Neural progenitor cell (in vitro differentiated cells): ENCODE measurements at regions not wholly inside any gene's neighbourhood (a gene's known extent, or its start where the extent isn't known, plus 50 kb on each side); places are given as distances from the start of the nearest gene placed in this dataset.

Source experiments
- EZH2 ChIP-seq: fragments of 200-600 bp; sonication (generic); IDR thresholded peaks from 2 replicates; pipeline ENCODE4 v1.6.1; 2017; ENCODE audit warnings: antibody characterized with exemption, mild to moderate bottlenecking, moderate library complexity
- EZH2phosphoT487 ChIP-seq: fragments of 200-600 bp; sonication (generic); IDR thresholded peaks from 2 replicates; pipeline ENCODE4 v1.6.1; 2017; ENCODE audit warnings: antibody characterized with exemption
- TF ChIP-seq, protein P1 (sequence below): fragments of 200-600 bp; sonication (generic); IDR thresholded peaks from 2 replicates; pipeline ENCODE4 v1.5.1; 2017; ENCODE audit warnings: antibody characterized with exemption, mild to moderate bottlenecking

DNA sequence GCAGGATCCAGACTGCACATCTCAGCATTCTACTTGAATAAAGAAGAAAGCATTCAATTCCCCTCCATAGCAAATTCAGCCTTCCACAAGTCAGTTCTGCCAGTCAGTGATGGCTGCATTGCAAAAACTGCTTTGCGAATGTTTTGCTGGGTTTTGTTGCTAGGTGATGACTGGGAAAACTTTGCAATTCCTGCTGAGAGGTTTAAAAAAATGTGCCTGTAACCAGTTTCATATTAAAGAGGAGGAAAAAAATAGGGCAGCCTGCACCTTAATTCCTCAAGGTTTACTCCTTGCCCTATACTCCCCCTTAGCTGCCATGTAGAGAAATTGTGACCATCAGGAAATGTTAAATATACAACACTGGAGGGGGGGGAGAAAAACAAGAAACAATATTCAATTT is 225.6 kb upstream of the ATP11B start:
- TF ChIP-seq, protein P1, sequence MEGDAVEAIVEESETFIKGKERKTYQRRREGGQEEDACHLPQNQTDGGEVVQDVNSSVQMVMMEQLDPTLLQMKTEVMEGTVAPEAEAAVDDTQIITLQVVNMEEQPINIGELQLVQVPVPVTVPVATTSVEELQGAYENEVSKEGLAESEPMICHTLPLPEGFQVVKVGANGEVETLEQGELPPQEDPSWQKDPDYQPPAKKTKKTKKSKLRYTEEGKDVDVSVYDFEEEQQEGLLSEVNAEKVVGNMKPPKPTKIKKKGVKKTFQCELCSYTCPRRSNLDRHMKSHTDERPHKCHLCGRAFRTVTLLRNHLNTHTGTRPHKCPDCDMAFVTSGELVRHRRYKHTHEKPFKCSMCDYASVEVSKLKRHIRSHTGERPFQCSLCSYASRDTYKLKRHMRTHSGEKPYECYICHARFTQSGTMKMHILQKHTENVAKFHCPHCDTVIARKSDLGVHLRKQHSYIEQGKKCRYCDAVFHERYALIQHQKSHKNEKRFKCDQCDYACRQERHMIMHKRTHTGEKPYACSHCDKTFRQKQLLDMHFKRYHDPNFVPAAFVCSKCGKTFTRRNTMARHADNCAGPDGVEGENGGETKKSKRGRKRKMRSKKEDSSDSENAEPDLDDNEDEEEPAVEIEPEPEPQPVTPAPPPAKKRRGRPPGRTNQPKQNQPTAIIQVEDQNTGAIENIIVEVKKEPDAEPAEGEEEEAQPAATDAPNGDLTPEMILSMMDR: peak; percentile 15
- no peak for TF ChIP-seq EZH2
- no peak for TF ChIP-seq EZH2phosphoT487
